Renal cortical epithelial cell (primary cell): ENCODE measurements at regions not wholly inside any gene's neighbourhood (a gene's known extent, or its start where the extent isn't known, plus 50 kb on each side); places are given as distances from the start of the nearest gene placed in this dataset.
A peak's percentile ranks its signal among the peaks of the same experiment; 100 is the strongest.

Source experiments
- DNase-seq: peaks from one replicate; pipeline ENCODE4 v3.0.0-alpha.2; 2011; ENCODE audit warnings: low read depth

GRCh38 chr2:145597809-145598208, 1077.9 kb upstream of the ZEB2 start:
- DNase-seq = peak; percentile 83

GRCh38 chr2:145597006-145597405, 1077.1 kb upstream of the ZEB2 start:
- DNase-seq = peak; percentile 10

GRCh38 chr2:145596416-145596815, 1076.5 kb upstream of the ZEB2 start:
- DNase-seq = no peak

- DNase-seq = peak; percentile 73
Observed at GRCh38 chr2:145595296-145595695, 1075.4 kb upstream of the ZEB2 start.

- DNase-seq = peak; percentile 49
Observed at GRCh38 chr2:145593991-145594614, 1074.2 kb upstream of the ZEB2 start.

GRCh38 chr2:145593280-145593679, 1073.4 kb upstream of the ZEB2 start:
- no peak for DNase-seq

- DNase-seq = no peak
Observed at GRCh38 chr2:145592361-145592760, 1072.4 kb upstream of the ZEB2 start.

GRCh38 chr2:145591109-145591809, 1071.3 kb upstream of the ZEB2 start:
- DNase-seq = peak; percentile 64

- DNase-seq = no peak
Observed at GRCh38 chr2:145587922-145588321, 1068.0 kb upstream of the ZEB2 start.

- DNase-seq = no peak
Observed at GRCh38 chr2:145584353-145584752, 1064.4 kb upstream of the ZEB2 start.

- DNase-seq = no peak
Observed at GRCh38 chr2:145573608-145574007, 1053.7 kb upstream of the ZEB2 start.

- DNase-seq = no peak
Observed at GRCh38 chr2:145572238-145572637, 1052.3 kb upstream of the ZEB2 start.

- peak; percentile 36 for DNase-seq
Observed at GRCh38 chr2:145569108-145569507, 1049.2 kb upstream of the ZEB2 start.

- peak; percentile 87 for DNase-seq
Observed at GRCh38 chr2:145563741-145564615, 1044.1 kb upstream of the ZEB2 start.

- DNase-seq = no peak
Observed at GRCh38 chr2:145561152-145561551, 1041.2 kb upstream of the ZEB2 start.

- no peak for DNase-seq
Observed at GRCh38 chr2:145558617-145559350, 1038.9 kb upstream of the ZEB2 start.

- no peak for DNase-seq
Observed at GRCh38 chr2:145555360-145555759, 1035.4 kb upstream of the ZEB2 start.

GRCh38 chr2:145551686-145552085, 1031.8 kb upstream of the ZEB2 start:
- DNase-seq = peak; percentile 78

- no peak for DNase-seq
Observed at GRCh38 chr2:145548479-145548878, 1028.6 kb upstream of the ZEB2 start.

GRCh38 chr2:145547620-145548019, 1027.7 kb upstream of the ZEB2 start:
- DNase-seq = no peak

- no peak for DNase-seq
Observed at GRCh38 chr2:145546091-145546490, 1026.2 kb upstream of the ZEB2 start.

- no peak for DNase-seq
Observed at GRCh38 chr2:145543856-145544255, 1023.9 kb upstream of the ZEB2 start.
